CD4-positive, alpha-beta T cell treated with Interleukin-17A for 1 hour (primary cell): ENCODE measurements at regions not wholly inside any gene's neighbourhood (a gene's known extent, or its start where the extent isn't known, plus 50 kb on each side); places are given as distances from the start of the nearest gene placed in this dataset.
"Not testable (repeated sequence)": the region's sequence is repeated elsewhere in the genome, so short reads cannot be mapped to it uniquely, and the experiment has no call there.

Experiments used
- DNase-seq: peaks from one replicate; pipeline ENCODE4 v3.0.0-alpha.2; 2020

GRCh38 chr3:69480986-69481385 is 95.1 kb upstream of the FRMD4B start:
- DNase-seq: not testable (repeated sequence)

- no peak for DNase-seq
These were observed 88.3 kb upstream of the FRMD4B start for GRCh38 chr3:69474186-69474585.

GRCh38 chr3:69472093-69472492 is 86.2 kb upstream of the FRMD4B start:
- no peak for DNase-seq

DNA sequence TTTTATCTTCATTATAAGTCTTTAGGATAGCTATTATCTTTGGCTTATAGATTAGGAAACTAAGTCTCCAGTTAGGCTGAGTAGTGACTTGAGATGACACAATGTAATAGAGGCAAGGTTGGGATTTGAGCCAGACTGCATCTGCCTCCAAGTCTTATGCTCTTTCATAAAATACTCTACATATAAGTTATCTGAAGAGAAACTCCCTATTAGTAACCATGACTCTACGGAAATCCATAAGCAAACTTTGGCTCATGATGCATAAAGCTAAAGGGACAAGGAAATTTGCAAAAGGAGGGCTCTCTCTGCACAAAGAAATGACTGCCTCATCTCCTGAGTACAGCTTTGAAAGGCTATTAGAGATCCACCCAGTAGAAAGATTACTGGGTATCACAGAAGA is 77.6 kb upstream of the FRMD4B start:
- no peak for DNase-seq

DNA sequence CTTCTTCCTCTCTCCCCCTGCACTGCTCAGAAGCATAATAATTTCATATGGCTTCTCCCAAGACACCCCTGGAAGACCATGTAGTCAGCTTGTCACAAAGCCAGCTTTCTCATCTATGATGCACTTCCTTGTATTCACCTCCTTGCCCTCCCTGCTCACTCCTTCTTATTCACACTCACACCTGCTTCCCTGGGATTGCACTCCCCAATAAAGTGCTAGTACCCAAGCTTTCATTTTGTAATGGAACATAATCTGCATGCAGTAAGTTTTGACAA is 76.9 kb upstream of the FRMD4B start:
- DNase-seq: no peak

DNA sequence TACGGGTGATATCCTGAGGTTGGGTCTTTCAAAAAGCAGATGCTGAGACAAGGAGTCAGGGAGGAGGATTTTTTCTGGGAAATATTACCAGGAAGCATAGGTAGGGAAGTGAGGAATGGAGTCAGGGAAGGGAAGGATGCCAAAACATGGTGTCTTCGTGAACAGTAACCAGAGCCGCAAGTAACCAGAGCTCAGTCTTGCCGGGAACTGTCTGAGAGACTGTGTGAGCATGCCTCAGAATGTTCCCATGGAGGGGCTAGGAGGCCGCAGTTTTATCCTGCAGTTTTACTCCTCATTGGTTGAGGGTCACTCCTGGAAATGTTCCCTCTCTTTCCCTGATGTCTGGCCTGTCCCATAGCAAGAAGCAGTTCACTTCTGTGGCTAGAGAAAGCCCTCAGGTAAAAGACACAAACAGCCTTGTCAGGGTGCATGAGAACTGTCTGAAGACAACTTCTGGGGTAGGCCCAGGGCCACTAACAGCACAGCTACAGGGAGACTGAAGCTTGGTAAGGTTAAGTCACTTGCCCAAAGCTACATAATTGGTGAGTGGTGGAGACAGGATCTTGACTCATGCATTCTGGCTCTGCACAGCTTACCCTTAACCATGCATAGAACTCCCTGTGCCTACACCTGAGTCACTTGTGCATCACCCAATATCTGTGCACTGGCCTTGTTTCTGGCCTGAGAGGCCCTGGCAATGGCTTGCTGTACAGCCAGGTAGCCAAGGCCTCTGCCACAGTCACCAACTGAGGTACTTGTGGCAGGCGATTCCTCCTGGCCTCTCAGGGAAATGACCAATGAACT is 76.3 kb upstream of the FRMD4B start:
- no peak for DNase-seq

DNA sequence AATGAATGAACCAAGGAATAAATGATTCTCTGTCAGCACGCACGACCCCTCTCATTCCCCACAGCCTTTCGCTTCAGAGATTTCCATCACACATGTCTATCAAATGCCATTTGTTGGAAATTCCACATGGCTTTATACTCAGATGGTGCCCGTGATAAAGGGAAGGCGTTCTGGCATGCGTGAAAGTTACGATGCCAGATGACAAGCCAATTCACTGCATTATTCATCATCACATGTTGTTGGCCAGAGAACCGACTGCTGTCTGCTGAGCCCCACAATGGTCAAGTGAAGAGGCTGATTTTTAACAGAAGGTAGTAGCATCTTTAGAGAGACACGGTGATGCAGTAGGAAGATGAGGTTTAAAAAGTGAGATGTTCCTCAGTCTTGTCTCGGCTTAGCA is 74.1 kb upstream of the FRMD4B start:
- no peak for DNase-seq

DNA sequence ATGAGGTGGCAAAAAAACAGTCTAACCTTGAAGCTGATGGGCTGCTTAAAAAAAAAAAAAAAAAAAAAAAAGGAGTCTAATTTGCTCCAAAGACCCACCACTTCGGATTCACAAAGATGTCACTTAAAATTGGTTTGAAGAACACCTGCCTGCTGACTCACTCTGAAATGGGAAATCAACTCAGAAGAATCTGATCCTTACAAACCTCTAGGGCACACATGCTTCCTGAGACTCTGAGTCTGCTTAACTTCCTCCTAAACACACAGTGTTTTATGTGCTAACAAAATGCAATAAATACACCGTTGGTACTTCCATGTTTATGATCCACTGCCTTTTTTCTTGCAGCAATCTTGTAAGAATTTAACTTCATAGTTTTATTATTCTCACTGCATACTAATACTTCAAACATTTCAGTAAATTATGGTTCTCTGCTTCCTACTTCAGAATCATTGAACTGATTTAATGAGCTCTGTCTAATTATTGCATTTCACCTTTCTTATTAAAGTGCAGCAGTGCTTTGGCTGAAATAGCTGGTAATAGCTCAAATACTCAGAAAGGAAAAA is 73.0 kb upstream of the FRMD4B start:
- DNase-seq: no peak

- DNase-seq: no peak
These were observed 70.7 kb upstream of the FRMD4B start for GRCh38 chr3:69456631-69457030.

DNA sequence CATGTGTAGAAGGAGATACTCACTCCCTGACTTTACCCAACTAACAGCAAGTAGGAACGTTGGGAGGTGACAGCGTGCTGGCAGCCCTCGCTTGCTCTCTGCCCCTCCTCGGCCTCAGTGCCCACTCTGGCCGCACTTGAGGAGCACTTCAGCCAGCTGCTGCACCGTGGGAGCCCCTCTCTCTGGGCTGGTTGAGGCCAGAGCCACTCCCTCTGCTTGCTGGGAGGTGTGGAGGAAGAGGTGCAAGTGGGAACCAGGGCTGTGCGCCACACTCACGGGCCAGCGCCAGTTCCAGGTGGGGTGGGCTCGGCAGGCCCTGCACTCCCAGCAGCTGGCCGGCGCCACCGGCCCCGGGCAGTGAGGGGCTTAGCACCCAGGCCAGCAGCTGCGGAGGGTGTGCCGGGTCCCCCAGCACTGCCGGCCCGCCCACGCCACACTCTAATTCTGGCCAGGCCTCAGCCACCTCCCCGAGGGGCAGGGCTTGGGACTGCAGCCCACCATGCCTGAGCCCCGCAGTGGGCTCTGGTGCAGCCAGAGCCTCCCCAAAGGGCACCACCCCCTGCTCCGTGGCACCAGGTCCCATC is 68.4 kb upstream of the FRMD4B start:
- DNase-seq: no peak

GRCh38 chr3:69452295-69452694 is 66.4 kb upstream of the FRMD4B start:
- DNase-seq: no peak

DNA sequence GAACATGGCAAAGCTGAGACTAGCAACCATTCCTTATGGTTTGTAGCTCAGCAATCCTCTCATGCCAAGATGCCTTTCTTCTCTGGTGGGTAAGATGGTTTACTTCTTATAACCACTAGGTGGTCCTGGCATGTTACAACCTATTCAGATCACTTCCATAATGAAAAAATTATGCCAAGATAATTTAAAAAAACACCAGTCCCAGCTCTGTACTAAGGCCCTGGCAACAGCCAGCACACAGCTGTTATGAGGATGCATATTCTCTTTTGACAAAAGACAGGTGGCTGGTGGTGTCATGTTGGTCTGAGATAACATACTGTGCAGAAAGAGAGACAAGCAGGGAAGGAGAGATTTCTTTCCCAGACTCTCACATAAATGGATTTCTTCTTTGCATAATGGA is 65.7 kb upstream of the FRMD4B start:
- no peak for DNase-seq

DNA sequence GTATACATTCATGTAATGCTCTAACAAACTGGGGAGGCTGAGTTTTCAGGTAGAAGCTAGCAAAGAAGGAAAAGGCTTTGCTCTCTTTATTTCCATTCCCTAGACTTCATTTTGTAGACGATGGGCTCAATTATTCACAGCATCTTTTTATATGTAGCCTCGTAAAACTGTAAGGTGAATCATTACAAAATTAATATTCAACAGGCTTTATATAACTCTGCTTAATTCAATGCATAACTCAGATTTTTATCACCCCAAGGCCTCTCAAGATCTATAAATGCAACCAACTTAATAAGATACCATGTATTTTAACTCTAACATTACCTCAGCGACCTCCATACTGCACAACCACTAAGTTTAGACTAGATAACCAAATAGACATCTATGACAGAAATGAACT is 63.0 kb upstream of the FRMD4B start:
- DNase-seq: no peak

GRCh38 chr3:69446402-69447072 is 60.6 kb upstream of the FRMD4B start:
- no peak for DNase-seq

DNA sequence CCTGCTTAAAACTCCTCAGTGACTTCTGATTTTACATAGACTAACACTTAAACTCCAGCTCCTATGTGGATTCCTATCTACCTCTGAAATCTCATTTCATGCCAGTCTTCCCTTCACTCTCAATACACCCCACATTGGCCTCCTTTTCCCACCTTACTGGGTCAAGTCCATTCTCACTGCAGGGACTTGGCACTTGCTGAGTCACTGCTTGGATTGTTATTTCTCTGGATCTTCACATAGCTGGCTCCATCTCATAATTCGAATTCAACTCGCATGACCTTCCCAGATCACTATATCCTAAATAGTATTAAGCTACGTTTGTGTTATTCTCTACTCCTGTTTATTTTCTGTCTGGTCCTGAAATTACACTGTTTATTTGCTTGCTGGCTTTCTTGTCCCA is 59.6 kb upstream of the FRMD4B start:
- DNase-seq: no peak

DNA sequence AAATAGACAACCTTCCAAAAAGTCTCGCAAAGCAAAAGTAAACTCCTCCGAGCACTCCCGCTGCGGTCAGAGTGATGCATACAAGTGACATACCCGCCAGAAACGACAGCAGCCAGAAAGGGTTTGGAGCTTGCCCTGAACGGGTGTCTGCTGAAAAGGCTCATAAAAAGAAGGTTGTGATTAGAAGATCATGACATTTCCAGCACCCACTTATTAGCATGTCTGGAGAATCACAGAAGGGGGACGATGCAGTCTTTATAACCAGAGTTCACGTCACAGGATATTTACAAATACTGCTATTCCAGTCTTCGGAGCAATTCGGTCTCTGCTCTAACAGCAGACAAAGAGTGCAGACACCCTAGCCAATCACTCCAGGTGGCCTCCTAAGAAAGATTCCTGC is 59.1 kb upstream of the FRMD4B start:
- no peak for DNase-seq

GRCh38 chr3:69443457-69443920 is 57.6 kb upstream of the FRMD4B start:
- DNase-seq: no peak

- no peak for DNase-seq
These were observed 57.0 kb upstream of the FRMD4B start for GRCh38 chr3:69442771-69443311.

GRCh38 chr3:69441732-69442131 is 55.8 kb upstream of the FRMD4B start:
- no peak for DNase-seq

- DNase-seq: no peak
These were observed 55.2 kb upstream of the FRMD4B start for GRCh38 chr3:69441040-69441439.

GRCh38 chr3:69439643-69440270 is 53.9 kb upstream of the FRMD4B start:
- DNase-seq: peak; percentile 28

DNA sequence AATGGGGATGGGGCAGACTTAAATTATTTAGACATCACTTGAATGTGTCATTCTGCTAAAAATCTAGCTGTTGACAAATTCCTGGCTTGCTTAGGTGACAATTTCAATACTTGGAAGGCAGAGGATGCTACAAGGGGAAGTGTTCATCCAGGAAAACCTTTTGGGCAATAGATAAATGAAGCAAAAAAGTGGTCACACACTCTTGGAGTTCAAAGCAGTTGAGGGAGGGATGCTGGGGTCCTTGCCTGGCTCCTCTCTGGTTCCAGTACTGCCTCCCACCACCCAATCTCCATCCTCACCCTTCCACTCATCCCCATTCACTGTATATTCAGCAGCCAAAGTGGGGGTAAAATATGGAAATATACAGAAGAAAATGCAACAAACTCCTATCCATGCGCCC is 52.6 kb upstream of the FRMD4B start:
- DNase-seq: no peak
